ENCODE measurements at regions not wholly inside any gene's neighbourhood (a gene's known extent, or its start where the extent isn't known, plus 50 kb on each side); places are given as distances from the start of the nearest gene placed in this dataset.

GRCh38 chr4:89598602-89599001, 238.4 kb downstream of the SNCA start:
- DNase-seq: no peak

- DNase-seq: no peak
These were observed 241.7 kb downstream of the SNCA start for GRCh38 chr4:89595125-89595789.

- no peak for DNase-seq
These were observed 246.8 kb downstream of the SNCA start for GRCh38 chr4:89590128-89590527.

GRCh38 chr4:89588421-89588820, 248.5 kb downstream of the SNCA start:
- DNase-seq: no peak

GRCh38 chr4:89587364-89587763, 249.6 kb downstream of the SNCA start:
- DNase-seq: no peak

GRCh38 chr4:89586864-89587263, 250.1 kb downstream of the SNCA start:
- DNase-seq: no peak

- DNase-seq: no peak
These were observed 250.6 kb downstream of the SNCA start for GRCh38 chr4:89586318-89586717.

- DNase-seq: no peak
These were observed 254.0 kb downstream of the SNCA start for GRCh38 chr4:89582756-89583505.

- no peak for DNase-seq
These were observed 257.2 kb downstream of the SNCA start for GRCh38 chr4:89579771-89580170.

GRCh38 chr4:89576246-89576645, 260.7 kb downstream of the SNCA start:
- DNase-seq: no peak

- DNase-seq: no peak
These were observed 261.1 kb downstream of the SNCA start for GRCh38 chr4:89575840-89576239.

- DNase-seq: no peak
These were observed 262.8 kb downstream of the SNCA start for GRCh38 chr4:89574176-89574575.

- DNase-seq: no peak
These were observed 263.3 kb downstream of the SNCA start for GRCh38 chr4:89573656-89574055.

- DNase-seq: no peak
These were observed 264.6 kb downstream of the SNCA start for GRCh38 chr4:89572224-89572858.

- DNase-seq: no peak
These were observed 263.3 kb upstream of the GPRIN3 start for GRCh38 chr4:89570931-89571330.

- no peak for DNase-seq
These were observed 260.3 kb upstream of the GPRIN3 start for GRCh38 chr4:89567936-89568335.

- DNase-seq: no peak
These were observed 255.8 kb upstream of the GPRIN3 start for GRCh38 chr4:89563431-89563830.

- no peak for DNase-seq
These were observed 255.1 kb upstream of the GPRIN3 start for GRCh38 chr4:89562746-89563145.

- no peak for DNase-seq
These were observed 253.4 kb upstream of the GPRIN3 start for GRCh38 chr4:89561048-89561447.

- no peak for DNase-seq
These were observed 250.5 kb upstream of the GPRIN3 start for GRCh38 chr4:89558147-89558546.

- DNase-seq: no peak
These were observed 249.2 kb upstream of the GPRIN3 start for GRCh38 chr4:89556601-89557305.

- no peak for DNase-seq
These were observed 243.6 kb upstream of the GPRIN3 start for GRCh38 chr4:89551191-89551590.

- DNase-seq: no peak
These were observed 242.3 kb upstream of the GPRIN3 start for GRCh38 chr4:89549907-89550306.

GRCh38 chr4:89545315-89545714, 237.7 kb upstream of the GPRIN3 start:
- DNase-seq: no peak
